BLaER1 (cell line): ENCODE measurements at regions not wholly inside any gene's neighbourhood (a gene's known extent, or its start where the extent isn't known, plus 50 kb on each side); places are given as distances from the start of the nearest gene placed in this dataset.

Experiments used
- H3K27ac ChIP-seq: shearing (Covaris generic); formaldehyde crosslinking; 2 replicates; pipeline ENCODE4 v1.8.1; 2022
- H3K27me3 ChIP-seq: shearing (Covaris generic); formaldehyde crosslinking; 2 replicates; pipeline ENCODE4 v1.8.1; 2022
- H3K36me3 ChIP-seq: shearing (Covaris generic); formaldehyde crosslinking; 2 replicates; pipeline ENCODE4 v1.8.1; 2022
- H3K4me1 ChIP-seq: shearing (Covaris generic); formaldehyde crosslinking; 2 replicates; pipeline ENCODE4 v1.8.1; 2022
- H3K4me2 ChIP-seq: shearing (Covaris generic); formaldehyde crosslinking; 2 replicates; pipeline ENCODE4 v1.8.1; 2022
- H3K4me3 ChIP-seq: shearing (Covaris generic); formaldehyde crosslinking; 2 replicates; pipeline ENCODE4 v1.8.1; 2022
- H3K9ac ChIP-seq: shearing (Covaris generic); formaldehyde crosslinking; 2 replicates; pipeline ENCODE4 v1.8.1; 2022
- H3K9me3 ChIP-seq: shearing (Covaris generic); formaldehyde crosslinking; 2 replicates; pipeline ENCODE4 v1.8.1; 2022
- H4K20me1 ChIP-seq: shearing (Covaris generic); formaldehyde crosslinking; 2 replicates; pipeline ENCODE4 v1.8.1; 2022
- Cebpa-rat ChIP-seq: shearing (Covaris generic); IDR thresholded peaks from 2 replicates; pipeline ENCODE4 v1.8.1; 2022

DNA sequence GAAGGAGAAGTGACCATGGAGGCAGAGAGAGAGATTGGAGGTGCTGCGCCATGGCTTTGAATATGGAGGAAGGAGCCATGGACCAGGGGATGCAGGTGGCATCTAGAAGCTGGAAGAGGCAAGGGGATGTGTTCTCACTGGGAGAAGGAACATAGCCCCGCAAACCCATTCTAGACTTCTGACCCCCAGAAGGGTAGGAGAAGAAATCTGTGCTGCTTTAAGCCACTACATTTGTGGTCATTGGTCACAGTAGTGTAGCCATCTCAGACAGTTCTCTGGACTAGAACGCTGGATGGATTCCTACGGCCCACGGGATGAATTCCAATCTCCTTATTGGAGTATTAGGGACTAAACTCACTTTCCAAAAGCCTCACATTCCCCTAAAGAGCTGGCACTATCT lies 67.8 kb downstream of the PTGR3 start:
- no peak overlapping the region for H3K27ac ChIP-seq
- no peak overlapping the region for H3K4me3 ChIP-seq
- H3K27me3 ChIP-seq = no peaks in the 10 kb centered on the region
- no peak overlapping the region for H3K4me2 ChIP-seq
- no peaks in the 10 kb centered on the region for H3K4me1 ChIP-seq
- TF ChIP-seq Cebpa-rat = no peak
- no peak overlapping the region for H3K9ac ChIP-seq
- H3K9me3 ChIP-seq = peaks cover 6% of the 10 kb centered on the region
- H3K36me3 ChIP-seq = no peaks in the 10 kb centered on the region
- H4K20me1 ChIP-seq = no peaks in the 10 kb centered on the region

DNA sequence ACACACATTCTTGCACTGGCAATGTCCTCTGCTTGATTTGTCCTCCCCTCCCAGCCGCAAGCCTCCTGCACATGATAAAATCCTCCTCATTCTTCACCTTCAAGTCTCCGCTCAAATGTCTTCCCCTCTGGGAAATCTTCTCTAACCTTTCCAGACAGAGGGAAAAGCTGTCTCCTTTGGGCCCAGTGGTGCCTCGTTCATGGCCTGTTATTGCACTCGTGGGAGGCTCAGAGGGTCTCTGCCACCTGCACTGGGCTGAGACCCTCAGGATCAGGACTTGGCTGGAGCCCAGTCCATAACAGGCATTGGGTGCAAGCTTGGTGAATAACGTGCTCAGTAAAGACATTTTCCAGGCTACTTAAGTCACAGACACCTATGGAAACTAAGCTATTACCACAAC lies 68.6 kb downstream of the PTGR3 start:
- no peak for TF ChIP-seq Cebpa-rat
- Histone ChIP-seq H3K4me3 (no peak overlapping the region), H4K20me1 (no peaks in the 10 kb centered on the region)

GRCh38 chr18:75139226-75139911 lies 69.6 kb downstream of the PTGR3 start:
- H3K9ac ChIP-seq = no peak overlapping the region
- no peaks in the 10 kb centered on the region for H3K36me3 ChIP-seq
- no peak overlapping the region for H3K4me2 ChIP-seq
- no peaks in the 10 kb centered on the region for H3K27me3 ChIP-seq
- no peak for TF ChIP-seq Cebpa-rat
- no peaks in the 10 kb centered on the region for H3K4me1 ChIP-seq
- no peak overlapping the region for H3K27ac ChIP-seq
- H4K20me1 ChIP-seq = no peaks in the 10 kb centered on the region
- H3K4me3 ChIP-seq = no peak overlapping the region
- no peaks in the 10 kb centered on the region for H3K9me3 ChIP-seq

More for the DNA sequence above, 68.6 kb downstream of the PTGR3 start:
- Histone ChIP-seq H3K36me3 (no peaks in the 10 kb centered on the region), H3K9me3 (peaks cover 4% of the 10 kb centered on the region), H3K27ac (no peak overlapping the region), H3K4me1 (no peaks in the 10 kb centered on the region), H3K9ac (no peak overlapping the region), H3K4me2 (no peak overlapping the region), H3K27me3 (no peaks in the 10 kb centered on the region)

DNA sequence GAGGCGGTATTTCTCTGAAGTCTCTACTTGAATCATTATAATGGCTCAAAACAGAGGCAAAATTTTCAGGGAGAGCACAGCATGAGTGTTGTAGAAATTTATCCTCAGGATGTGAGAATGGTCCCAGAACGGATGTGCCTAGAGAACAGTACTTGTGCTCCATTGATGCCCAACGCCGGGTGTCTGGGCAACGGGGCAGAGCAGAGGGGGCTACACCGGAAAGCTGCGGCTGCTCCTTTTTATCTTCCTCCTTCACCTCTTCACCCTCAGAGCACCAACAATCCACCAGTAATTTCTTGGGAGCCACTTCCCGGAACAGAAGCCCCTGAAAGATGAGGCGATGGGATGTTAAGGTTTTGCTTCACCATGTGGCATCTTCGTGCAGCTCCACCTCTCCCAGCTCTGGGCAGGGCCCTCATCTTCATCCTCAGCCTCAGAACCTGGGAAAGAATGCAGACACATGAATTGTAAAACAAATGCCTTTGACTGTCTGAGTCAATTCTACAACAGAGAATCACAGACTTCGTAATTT lies 71.5 kb downstream of the PTGR3 start:
- no peak for TF ChIP-seq Cebpa-rat
- no peak overlapping the region for H3K4me2 ChIP-seq
- H3K4me3 ChIP-seq = no peak overlapping the region
- H3K9me3 ChIP-seq = no peaks in the 10 kb centered on the region
- no peaks in the 10 kb centered on the region for H3K36me3 ChIP-seq
- H3K4me1 ChIP-seq = no peaks in the 10 kb centered on the region
- H3K27ac ChIP-seq = no peak overlapping the region
- H3K9ac ChIP-seq = no peak overlapping the region
- no peaks in the 10 kb centered on the region for H3K27me3 ChIP-seq
- H4K20me1 ChIP-seq = no peaks in the 10 kb centered on the region

DNA sequence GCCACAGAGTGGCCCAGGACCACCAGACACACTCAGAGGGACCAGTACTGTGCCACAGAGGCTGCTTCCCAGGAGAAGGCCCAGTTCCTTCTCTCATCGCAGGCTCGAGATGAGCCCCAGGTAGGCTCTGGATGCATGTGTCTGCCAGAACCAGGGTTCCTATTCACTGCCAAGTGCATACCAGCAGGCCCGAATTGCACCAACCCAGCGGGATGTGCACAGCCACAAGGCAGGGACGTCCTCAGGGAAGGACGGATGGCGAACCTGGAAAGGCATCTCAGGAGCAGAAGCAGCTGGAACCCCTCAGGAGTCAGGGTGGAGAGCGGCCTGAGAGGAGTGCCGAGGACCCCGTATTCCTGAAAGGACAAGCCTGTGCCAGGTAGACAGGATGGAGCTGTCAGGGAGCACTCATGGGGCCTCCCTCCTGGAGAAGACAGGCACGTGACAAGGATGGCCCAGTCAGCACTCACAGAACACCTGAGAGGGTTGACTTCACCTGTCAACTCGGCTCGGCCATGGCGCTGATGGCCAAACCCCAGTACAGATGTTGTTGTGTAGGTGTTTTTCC lies 73.7 kb downstream of the PTGR3 start:
- no peaks in the 10 kb centered on the region for H4K20me1 ChIP-seq
- no peaks in the 10 kb centered on the region for H3K36me3 ChIP-seq
- no peaks in the 10 kb centered on the region for H3K27me3 ChIP-seq
- H3K27ac ChIP-seq = no peak overlapping the region
- H3K4me1 ChIP-seq = no peaks in the 10 kb centered on the region
- no peak for TF ChIP-seq Cebpa-rat
- no peak overlapping the region for H3K4me2 ChIP-seq
- H3K4me3 ChIP-seq = no peak overlapping the region
- no peak overlapping the region for H3K9ac ChIP-seq
- no peaks in the 10 kb centered on the region for H3K9me3 ChIP-seq

GRCh38 chr18:75134611-75134975 lies 74.3 kb downstream of the PTGR3 start:
- Histone ChIP-seq H3K4me2 (no peak overlapping the region), H3K4me1 (no peaks in the 10 kb centered on the region), H3K27ac (no peak overlapping the region), H3K9ac (no peak overlapping the region), H3K36me3 (no peaks in the 10 kb centered on the region), H4K20me1 (no peaks in the 10 kb centered on the region), H3K27me3 (no peaks in the 10 kb centered on the region), H3K4me3 (no peak overlapping the region), H3K9me3 (no peaks in the 10 kb centered on the region)
- no peak for TF ChIP-seq Cebpa-rat

- TF ChIP-seq Cebpa-rat = no peak
- H3K9ac ChIP-seq = no peak overlapping the region
- H3K36me3 ChIP-seq = no peaks in the 10 kb centered on the region
- no peaks in the 10 kb centered on the region for H3K4me1 ChIP-seq
- H4K20me1 ChIP-seq = no peaks in the 10 kb centered on the region
- H3K4me3 ChIP-seq = no peak overlapping the region
- no peak overlapping the region for H3K4me2 ChIP-seq
- no peaks in the 10 kb centered on the region for H3K27me3 ChIP-seq
- H3K9me3 ChIP-seq = no peaks in the 10 kb centered on the region
- H3K27ac ChIP-seq = no peak overlapping the region
Measured at GRCh38 chr18:75133721-75134610, 75.0 kb downstream of the PTGR3 start.

DNA sequence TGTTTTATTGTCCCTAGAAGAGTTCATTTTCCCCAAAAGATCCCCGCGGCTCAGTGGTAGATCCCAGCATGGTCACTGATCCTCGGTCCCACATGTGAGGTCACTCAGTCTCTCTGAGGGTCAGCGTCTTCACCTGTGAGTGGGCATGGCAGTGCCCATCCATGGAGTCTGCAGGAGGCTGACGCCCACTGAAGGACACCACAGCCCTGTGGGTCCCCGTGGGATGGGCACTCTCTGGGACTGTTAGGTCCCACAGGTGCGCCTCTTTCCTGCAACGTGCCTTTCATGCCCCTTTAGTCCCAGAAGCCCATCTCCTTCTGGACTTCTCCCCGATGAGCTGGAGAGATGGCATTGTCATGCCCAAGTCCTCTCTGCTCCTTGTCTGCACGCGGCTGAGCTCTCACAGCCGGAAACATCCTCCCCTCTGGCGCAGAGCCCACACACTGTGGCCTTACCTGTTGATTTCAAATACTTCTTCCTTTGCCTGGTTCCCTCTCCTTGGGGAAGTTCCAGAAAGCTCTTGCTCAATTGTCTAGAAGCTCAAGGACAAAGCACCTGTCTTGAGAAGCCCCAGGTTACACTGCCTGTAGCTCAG lies 75.9 kb downstream of the PTGR3 start:
- no peaks in the 10 kb centered on the region for H3K27me3 ChIP-seq
- TF ChIP-seq Cebpa-rat = no peak
- no peaks in the 10 kb centered on the region for H3K9me3 ChIP-seq

DNA sequence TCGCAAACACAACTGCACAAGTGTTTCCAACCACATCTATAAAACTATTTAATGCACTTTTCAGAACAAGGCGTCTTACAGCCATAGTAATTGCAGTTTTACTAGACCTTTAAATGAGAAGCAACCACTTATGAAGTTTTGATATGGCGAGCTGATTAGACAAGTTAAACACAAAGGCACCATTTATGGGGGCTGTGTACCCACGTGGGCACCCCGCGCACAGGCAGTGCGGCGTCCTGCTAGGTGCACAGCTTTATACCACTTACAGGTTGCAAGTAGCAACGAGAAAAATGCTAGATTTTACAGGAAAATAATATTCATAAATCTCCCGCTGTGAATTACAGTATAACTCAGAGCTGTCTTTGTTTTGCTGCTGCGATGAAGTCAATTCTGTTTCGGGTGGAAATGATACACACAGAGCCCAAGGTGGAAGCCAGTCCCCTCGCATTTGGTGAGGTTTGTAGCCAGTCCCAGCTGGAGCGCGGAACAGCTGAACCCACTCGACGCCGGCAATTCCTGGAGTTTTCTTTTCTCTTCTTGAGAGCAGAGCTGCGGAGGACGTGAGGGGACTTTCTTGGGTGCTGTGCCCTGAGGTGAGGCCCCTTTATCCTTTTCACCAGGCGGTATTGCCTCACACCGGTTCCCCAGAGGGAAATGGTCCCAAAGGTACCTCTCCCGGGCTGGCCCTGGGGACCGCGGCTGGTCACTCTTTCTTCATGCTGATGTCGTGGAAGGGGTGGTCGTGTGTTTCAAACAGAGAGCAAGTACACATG lies 76.7 kb downstream of the PTGR3 start:
- Histone ChIP-seq H4K20me1 (no peaks in the 10 kb centered on the region), H3K9me3 (no peaks in the 10 kb centered on the region), H3K36me3 (no peaks in the 10 kb centered on the region), H3K27ac (no peak overlapping the region), H3K9ac (no peak overlapping the region), H3K4me1 (no peaks in the 10 kb centered on the region), H3K4me2 (no peak overlapping the region), H3K27me3 (no peaks in the 10 kb centered on the region), H3K4me3 (no peak overlapping the region)
- no peak for TF ChIP-seq Cebpa-rat

More for the DNA sequence above, 75.9 kb downstream of the PTGR3 start:
- no peak overlapping the region for H3K4me3 ChIP-seq
- H3K27ac ChIP-seq = no peak overlapping the region
- no peak overlapping the region for H3K9ac ChIP-seq
- H3K4me2 ChIP-seq = no peak overlapping the region
- H3K36me3 ChIP-seq = no peaks in the 10 kb centered on the region
- H4K20me1 ChIP-seq = no peaks in the 10 kb centered on the region
- no peaks in the 10 kb centered on the region for H3K4me1 ChIP-seq
